ENCODE measurements at regions not wholly inside any gene's neighbourhood (a gene's known extent, or its start where the extent isn't known, plus 50 kb on each side); places are given as distances from the start of the nearest gene placed in this dataset.
"Not testable (repeated sequence)": the region's sequence is repeated elsewhere in the genome, so short reads cannot be mapped to it uniquely, and the experiment has no call there.

GRCh38 chr12:73639397-73639796 lies 898.2 kb upstream of the ATXN7L3B start:
- H3K4me3 Mint-ChIP-seq; H3K4me1 Mint-ChIP-seq (ENCODE audit: low read depth); H3K36me3 Mint-ChIP-seq (ENCODE audit: low read depth); H3K27ac Mint-ChIP-seq; DNase-seq (ENCODE audit: low spot score); H3K27me3 Mint-ChIP-seq (ENCODE audit: low read depth): not testable (repeated sequence)
- peaks cover 20% of the 10 kb centered on the region for H3K9me3 Mint-ChIP-seq

- Mint-ChIP-seq H3K27ac (no peak overlapping the region), H3K36me3 (ENCODE audit: low read depth) (no peaks in the 10 kb centered on the region), H3K27me3 (ENCODE audit: low read depth) (no peaks in the 10 kb centered on the region), H3K9me3 (peaks cover 31% of the 10 kb centered on the region), H3K4me3 (no peak overlapping the region), H3K4me1 (ENCODE audit: low read depth) (no peaks in the 10 kb centered on the region)
- no peak for DNase-seq (ENCODE audit: low spot score)
Measured at GRCh38 chr12:73656375-73656774, 881.3 kb upstream of the ATXN7L3B start.

- Mint-ChIP-seq H3K4me1 (ENCODE audit: low read depth) (no peaks in the 10 kb centered on the region), H3K9me3 (peaks cover 15% of the 10 kb centered on the region), H3K4me3 (no peak overlapping the region), H3K36me3 (ENCODE audit: low read depth) (no peaks in the 10 kb centered on the region), H3K27ac (no peak overlapping the region), H3K27me3 (ENCODE audit: low read depth) (no peaks in the 10 kb centered on the region)
- no peak for DNase-seq (ENCODE audit: low spot score)
Measured at GRCh38 chr12:73659802-73660201, 877.8 kb upstream of the ATXN7L3B start.

- Mint-ChIP-seq H3K27me3 (ENCODE audit: low read depth) (no peaks in the 10 kb centered on the region), H3K36me3 (ENCODE audit: low read depth) (no peaks in the 10 kb centered on the region), H3K9me3 (peaks cover 10% of the 10 kb centered on the region), H3K4me1 (ENCODE audit: low read depth) (no peaks in the 10 kb centered on the region), H3K4me3 (no peak overlapping the region), H3K27ac (no peak overlapping the region)
- DNase-seq (ENCODE audit: low spot score), result no peak
Measured at GRCh38 chr12:73665193-73665592, 872.4 kb upstream of the ATXN7L3B start.

- H3K27ac Mint-ChIP-seq; H3K4me1 Mint-ChIP-seq (ENCODE audit: low read depth); DNase-seq (ENCODE audit: low spot score); H3K4me3 Mint-ChIP-seq; H3K27me3 Mint-ChIP-seq (ENCODE audit: low read depth); H3K36me3 Mint-ChIP-seq (ENCODE audit: low read depth): not testable (repeated sequence)
- H3K9me3 Mint-ChIP-seq, result peaks cover 16% of the 10 kb centered on the region
Measured at GRCh38 chr12:73671550-73671949, 866.1 kb upstream of the ATXN7L3B start.

GRCh38 chr12:73677520-73678291 lies 859.9 kb upstream of the ATXN7L3B start:
- DNase-seq (ENCODE audit: low spot score), result no peak
- Mint-ChIP-seq H3K9me3 (peaks cover 16% of the 10 kb centered on the region), H3K4me3 (no peak overlapping the region), H3K36me3 (ENCODE audit: low read depth) (no peaks in the 10 kb centered on the region), H3K4me1 (ENCODE audit: low read depth) (no peaks in the 10 kb centered on the region), H3K27me3 (ENCODE audit: low read depth) (no peaks in the 10 kb centered on the region), H3K27ac (no peak overlapping the region)

GRCh38 chr12:73678335-73678734 lies 859.3 kb upstream of the ATXN7L3B start:
- Mint-ChIP-seq H3K4me1 (ENCODE audit: low read depth) (no peaks in the 10 kb centered on the region), H3K36me3 (ENCODE audit: low read depth) (no peaks in the 10 kb centered on the region), H3K9me3 (peaks cover 13% of the 10 kb centered on the region), H3K27ac (no peak overlapping the region), H3K4me3 (no peak overlapping the region), H3K27me3 (ENCODE audit: low read depth) (no peaks in the 10 kb centered on the region)
- DNase-seq (ENCODE audit: low spot score), result no peak

GRCh38 chr12:73699318-73699717 lies 838.3 kb upstream of the ATXN7L3B start:
- Mint-ChIP-seq H3K9me3 (peaks cover 12% of the 10 kb centered on the region), H3K36me3 (ENCODE audit: low read depth) (no peaks in the 10 kb centered on the region), H3K4me3 (no peak overlapping the region), H3K27ac (no peak overlapping the region), H3K4me1 (ENCODE audit: low read depth) (no peaks in the 10 kb centered on the region), H3K27me3 (ENCODE audit: low read depth) (no peaks in the 10 kb centered on the region)
- no peak for DNase-seq (ENCODE audit: low spot score)

- Mint-ChIP-seq H3K27ac (no peak overlapping the region), H3K27me3 (ENCODE audit: low read depth) (no peaks in the 10 kb centered on the region), H3K9me3 (no peaks in the 10 kb centered on the region), H3K4me3 (no peak overlapping the region), H3K36me3 (ENCODE audit: low read depth) (no peaks in the 10 kb centered on the region), H3K4me1 (ENCODE audit: low read depth) (no peaks in the 10 kb centered on the region)
- no peak for DNase-seq (ENCODE audit: low spot score)
Measured at GRCh38 chr12:73714655-73715054, 823.0 kb upstream of the ATXN7L3B start.

GRCh38 chr12:73716143-73716542 lies 821.5 kb upstream of the ATXN7L3B start:
- not testable (repeated sequence) for H3K4me1 Mint-ChIP-seq (ENCODE audit: low read depth); H3K36me3 Mint-ChIP-seq (ENCODE audit: low read depth); H3K4me3 Mint-ChIP-seq; H3K9me3 Mint-ChIP-seq; DNase-seq (ENCODE audit: low spot score); H3K27ac Mint-ChIP-seq; H3K27me3 Mint-ChIP-seq (ENCODE audit: low read depth)

GRCh38 chr12:73719223-73719622 lies 818.4 kb upstream of the ATXN7L3B start:
- no peak for DNase-seq (ENCODE audit: low spot score)
- Mint-ChIP-seq H3K4me3 (no peak overlapping the region), H3K9me3 (peaks cover 5% of the 10 kb centered on the region), H3K4me1 (ENCODE audit: low read depth) (no peaks in the 10 kb centered on the region), H3K36me3 (ENCODE audit: low read depth) (no peaks in the 10 kb centered on the region), H3K27me3 (ENCODE audit: low read depth) (no peaks in the 10 kb centered on the region), H3K27ac (no peak overlapping the region)

- H3K4me1 Mint-ChIP-seq (ENCODE audit: low read depth), result no peaks in the 10 kb centered on the region
- H3K27ac Mint-ChIP-seq, result no peak overlapping the region
- H3K4me3 Mint-ChIP-seq, result no peak overlapping the region
- H3K36me3 Mint-ChIP-seq (ENCODE audit: low read depth), result no peaks in the 10 kb centered on the region
- DNase-seq (ENCODE audit: low spot score), result no peak
- H3K27me3 Mint-ChIP-seq (ENCODE audit: low read depth), result no peaks in the 10 kb centered on the region
- H3K9me3 Mint-ChIP-seq, result peaks cover 5% of the 10 kb centered on the region
Measured at GRCh38 chr12:73726881-73727280, 810.8 kb upstream of the ATXN7L3B start.

GRCh38 chr12:73731658-73732057 lies 806.0 kb upstream of the ATXN7L3B start:
- DNase-seq (ENCODE audit: low spot score), result no peak

GRCh38 chr12:73769337-73769736 lies 768.3 kb upstream of the ATXN7L3B start:
- Mint-ChIP-seq H3K27ac (no peak overlapping the region), H3K36me3 (ENCODE audit: low read depth) (no peaks in the 10 kb centered on the region), H3K4me3 (no peak overlapping the region), H3K4me1 (ENCODE audit: low read depth) (no peaks in the 10 kb centered on the region), H3K9me3 (peaks cover 8% of the 10 kb centered on the region), H3K27me3 (ENCODE audit: low read depth) (no peaks in the 10 kb centered on the region)
- DNase-seq (ENCODE audit: low spot score), result no peak

More at GRCh38 chr12:73731658-73732057, 806.0 kb upstream of the ATXN7L3B start:
- H3K9me3 Mint-ChIP-seq, result no peaks in the 10 kb centered on the region
- no peaks in the 10 kb centered on the region for H3K4me1 Mint-ChIP-seq (ENCODE audit: low read depth)
- H3K36me3 Mint-ChIP-seq (ENCODE audit: low read depth), result no peaks in the 10 kb centered on the region
- H3K27ac Mint-ChIP-seq, result no peak overlapping the region
- no peak overlapping the region for H3K4me3 Mint-ChIP-seq
- H3K27me3 Mint-ChIP-seq (ENCODE audit: low read depth), result no peaks in the 10 kb centered on the region

- peaks cover 28% of the 10 kb centered on the region for H3K9me3 Mint-ChIP-seq
- H3K4me3 Mint-ChIP-seq, result no peak overlapping the region
- no peaks in the 10 kb centered on the region for H3K4me1 Mint-ChIP-seq (ENCODE audit: low read depth)
- H3K27ac Mint-ChIP-seq, result no peak overlapping the region
- no peaks in the 10 kb centered on the region for H3K27me3 Mint-ChIP-seq (ENCODE audit: low read depth)
- no peak for DNase-seq (ENCODE audit: low spot score)
- no peaks in the 10 kb centered on the region for H3K36me3 Mint-ChIP-seq (ENCODE audit: low read depth)
Measured at GRCh38 chr12:73798523-73798922, 739.1 kb upstream of the ATXN7L3B start.

Data from T-helper 2 cell treated with Interferon-gamma antibody and Interleukin-4, amounts not matched to agents 5 μg/mL and 100 μg/mL, for 36 hours (primary cell).